ENCODE measurements at regions not wholly inside any gene's neighbourhood (a gene's known extent, or its start where the extent isn't known, plus 50 kb on each side); places are given as distances from the start of the nearest gene placed in this dataset.

DNA sequence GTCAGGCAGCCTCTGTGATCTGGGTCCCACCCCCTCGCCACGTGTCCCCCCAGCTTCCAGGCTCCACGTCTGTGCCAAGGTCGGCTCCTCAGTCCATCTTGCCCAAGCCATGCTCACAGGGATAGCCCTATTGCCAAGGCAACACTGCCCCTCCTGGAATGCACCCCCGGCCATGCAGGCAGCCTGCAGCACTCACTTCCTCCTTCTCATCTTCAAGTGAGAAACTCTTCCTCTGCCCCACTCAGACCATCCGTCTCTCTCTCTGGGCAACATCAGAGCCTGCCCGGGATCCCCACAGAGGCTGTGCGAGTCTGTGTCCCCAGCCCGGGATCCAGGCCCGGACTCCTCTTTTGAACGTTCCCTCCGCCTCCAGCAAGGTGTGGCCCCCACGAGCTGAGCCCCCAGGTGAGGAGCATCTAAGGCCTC is 852.3 kb downstream of the BRD1 start:
- TF ChIP-seq, protein P1, sequence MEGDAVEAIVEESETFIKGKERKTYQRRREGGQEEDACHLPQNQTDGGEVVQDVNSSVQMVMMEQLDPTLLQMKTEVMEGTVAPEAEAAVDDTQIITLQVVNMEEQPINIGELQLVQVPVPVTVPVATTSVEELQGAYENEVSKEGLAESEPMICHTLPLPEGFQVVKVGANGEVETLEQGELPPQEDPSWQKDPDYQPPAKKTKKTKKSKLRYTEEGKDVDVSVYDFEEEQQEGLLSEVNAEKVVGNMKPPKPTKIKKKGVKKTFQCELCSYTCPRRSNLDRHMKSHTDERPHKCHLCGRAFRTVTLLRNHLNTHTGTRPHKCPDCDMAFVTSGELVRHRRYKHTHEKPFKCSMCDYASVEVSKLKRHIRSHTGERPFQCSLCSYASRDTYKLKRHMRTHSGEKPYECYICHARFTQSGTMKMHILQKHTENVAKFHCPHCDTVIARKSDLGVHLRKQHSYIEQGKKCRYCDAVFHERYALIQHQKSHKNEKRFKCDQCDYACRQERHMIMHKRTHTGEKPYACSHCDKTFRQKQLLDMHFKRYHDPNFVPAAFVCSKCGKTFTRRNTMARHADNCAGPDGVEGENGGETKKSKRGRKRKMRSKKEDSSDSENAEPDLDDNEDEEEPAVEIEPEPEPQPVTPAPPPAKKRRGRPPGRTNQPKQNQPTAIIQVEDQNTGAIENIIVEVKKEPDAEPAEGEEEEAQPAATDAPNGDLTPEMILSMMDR (IDR thresholded peaks at IDR 0.05; ENCODE audit: low read depth, low read length): no peak
- no peak for TF ChIP-seq MYC (IDR thresholded peaks at IDR 0.05; ENCODE audit: low read depth, low read length)
- TF ChIP-seq, protein P2, sequence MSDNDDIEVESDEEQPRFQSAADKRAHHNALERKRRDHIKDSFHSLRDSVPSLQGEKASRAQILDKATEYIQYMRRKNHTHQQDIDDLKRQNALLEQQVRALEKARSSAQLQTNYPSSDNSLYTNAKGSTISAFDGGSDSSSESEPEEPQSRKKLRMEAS (IDR thresholded peaks at IDR 0.05; ENCODE audit: low read depth, low read length): no peak
- TF ChIP-seq POLR2A (IDR thresholded peaks at IDR 0.05; ENCODE audit: extremely low read depth, insufficient read length): no peak

Data from NB4 (cell line).